SK-N-MC (cell line): ENCODE measurements at regions not wholly inside any gene's neighbourhood (a gene's known extent, or its start where the extent isn't known, plus 50 kb on each side); places are given as distances from the start of the nearest gene placed in this dataset.

Experiments used
- EZH2 ChIP-seq: fragments of 200-600 bp; sonication (generic); IDR thresholded peaks from one replicate; pipeline ENCODE4 v1.6.1; 2017; ENCODE audit warnings: antibody characterized with exemption
- FOXP2 ChIP-seq: optimal IDR thresholded peaks from 2 replicates; pipeline ENCODE3; 2011; ENCODE audit warnings: mild to moderate bottlenecking, moderate library complexity; ENCODE audit not compliant: insufficient read depth; ENCODE audit errors: extremely low read length, control extremely low read depth
- POLR2AphosphoS5 ChIP-seq: IDR thresholded peaks from 2 replicates; pipeline ENCODE4 v1.6.1; 2012; ENCODE audit warnings: mild to moderate bottlenecking, low read depth, low read length, borderline replicate concordance

DNA sequence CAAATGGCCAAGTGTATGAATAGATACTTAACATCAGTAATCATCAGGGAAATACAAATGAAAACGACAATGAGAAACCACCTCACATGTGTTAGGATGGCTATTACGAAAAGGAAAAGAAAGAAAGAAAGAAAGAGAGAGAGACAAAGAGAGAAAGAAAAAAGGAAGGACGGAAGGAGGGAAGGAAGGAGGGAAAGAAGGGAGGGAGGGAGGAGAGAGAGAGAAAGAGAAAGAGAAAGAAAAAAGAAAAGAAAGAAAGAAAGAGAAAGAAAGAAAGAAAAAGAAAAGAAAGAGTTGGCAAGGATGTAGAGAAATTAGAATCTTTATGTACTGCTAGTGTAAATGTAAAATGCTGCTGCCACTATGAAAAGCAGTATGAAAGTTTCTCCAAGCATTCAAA is 90.7 kb upstream of the DPT start:
- TF ChIP-seq EZH2, result no peak
- no peak for TF ChIP-seq POLR2AphosphoS5
- no peak for TF ChIP-seq FOXP2
